ENCODE measurements at regions not wholly inside any gene's neighbourhood (a gene's known extent, or its start where the extent isn't known, plus 50 kb on each side); places are given as distances from the start of the nearest gene placed in this dataset.
"Not testable (repeated sequence)": the region's sequence is repeated elsewhere in the genome, so short reads cannot be mapped to it uniquely, and the experiment has no call there.

DNA sequence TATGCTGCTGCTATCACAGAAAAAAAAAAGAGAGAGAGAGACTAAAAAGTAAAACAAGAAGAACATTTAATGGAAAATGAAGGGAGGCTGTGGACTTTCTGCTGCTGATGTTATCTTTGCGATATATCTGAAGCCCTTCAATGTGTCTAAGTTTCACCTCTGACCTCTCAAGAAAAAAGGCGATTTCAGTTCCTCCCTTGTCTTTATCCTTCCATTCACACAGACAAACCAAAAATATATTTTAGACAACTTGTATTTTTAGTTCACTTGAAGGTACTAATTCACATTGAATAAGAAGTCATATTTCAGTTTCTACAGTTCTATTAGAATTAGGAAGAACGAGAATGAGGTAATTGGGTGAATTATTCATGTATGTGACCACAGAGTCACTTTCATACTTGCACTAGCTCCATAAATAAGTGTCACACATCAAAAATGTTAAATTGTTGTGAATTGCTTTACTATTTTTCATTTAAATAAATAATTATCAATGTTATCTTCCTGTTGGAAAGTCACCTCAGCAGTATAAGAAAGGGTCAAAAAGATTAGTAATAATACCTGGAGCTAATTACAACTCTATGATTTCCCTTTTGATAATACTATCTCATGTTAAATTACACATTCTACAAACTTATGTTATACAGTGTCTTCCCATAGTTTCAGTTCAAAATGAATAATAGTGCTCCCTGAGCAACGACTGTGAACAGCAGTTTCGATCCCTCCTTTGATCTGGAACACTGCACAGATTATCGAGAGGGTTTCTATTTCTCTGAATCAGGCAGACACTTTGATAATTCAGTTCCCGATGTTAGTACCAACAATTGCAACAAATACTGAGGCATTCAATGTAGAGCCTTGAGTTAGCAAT, 85.2 kb upstream of the PLCB4 start:
- ATAC-seq (no peak), DNase-seq (ENCODE audit: low spot score) (no peak)
- intact Hi-C loops (cut with DNase I) = no loop called here

DNA sequence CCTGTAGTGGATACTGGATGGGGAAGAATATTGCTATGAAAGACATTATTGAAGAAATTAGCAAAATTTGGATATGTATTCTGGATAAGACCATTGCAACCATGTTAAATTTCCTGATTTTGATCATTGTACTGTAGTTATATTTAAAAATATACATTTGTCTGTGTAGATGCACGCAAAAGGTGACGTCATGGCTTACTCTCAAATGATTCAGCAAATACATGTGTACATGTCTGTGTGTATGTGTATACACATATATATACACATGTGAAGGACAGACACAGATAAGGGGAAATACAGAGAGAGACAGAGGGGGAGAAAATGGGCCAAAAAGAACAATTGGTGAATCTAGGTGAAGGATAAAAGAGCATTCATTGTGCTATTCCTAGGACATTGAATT, 82.3 kb upstream of the PLCB4 start:
- intact Hi-C loops (cut with DNase I) = no loop called here
- ATAC-seq = no peak
- no peak for DNase-seq (ENCODE audit: low spot score)

GRCh38 chr20:8990770-8991169, 78.1 kb upstream of the PLCB4 start:
- ATAC-seq = no peak

GRCh38 chr20:8994045-8994444, 74.8 kb upstream of the PLCB4 start:
- DNase-seq (ENCODE audit: low spot score) (no peak), ATAC-seq (no peak)
- intact Hi-C loops (cut with DNase I) = no loop called here

More at GRCh38 chr20:8990770-8991169, 78.1 kb upstream of the PLCB4 start:
- DNase-seq (ENCODE audit: low spot score) = no peak
- intact Hi-C loops (cut with DNase I) = no loop called here

DNA sequence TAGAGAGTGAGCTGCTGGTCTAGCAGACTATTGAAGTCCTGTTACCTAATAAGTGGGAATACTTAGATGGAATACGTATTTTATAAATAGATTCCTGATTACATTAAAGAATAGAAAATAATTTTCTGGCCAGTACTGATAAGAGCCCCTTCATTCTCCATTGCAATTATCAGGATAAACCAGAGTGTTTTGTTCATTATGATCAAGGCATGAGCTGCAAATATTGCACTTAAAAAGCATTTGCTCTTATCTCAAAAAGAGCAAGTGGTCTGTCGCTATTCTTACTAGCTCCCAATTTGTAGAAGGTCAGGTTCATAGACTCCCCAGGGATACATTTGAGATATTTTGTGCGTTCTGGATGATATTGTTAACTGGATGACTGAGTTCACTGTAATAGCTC, 73.1 kb upstream of the PLCB4 start:
- intact Hi-C loops (cut with DNase I) = no loop called here
- no peak for ATAC-seq
- DNase-seq (ENCODE audit: low spot score) = no peak

DNA sequence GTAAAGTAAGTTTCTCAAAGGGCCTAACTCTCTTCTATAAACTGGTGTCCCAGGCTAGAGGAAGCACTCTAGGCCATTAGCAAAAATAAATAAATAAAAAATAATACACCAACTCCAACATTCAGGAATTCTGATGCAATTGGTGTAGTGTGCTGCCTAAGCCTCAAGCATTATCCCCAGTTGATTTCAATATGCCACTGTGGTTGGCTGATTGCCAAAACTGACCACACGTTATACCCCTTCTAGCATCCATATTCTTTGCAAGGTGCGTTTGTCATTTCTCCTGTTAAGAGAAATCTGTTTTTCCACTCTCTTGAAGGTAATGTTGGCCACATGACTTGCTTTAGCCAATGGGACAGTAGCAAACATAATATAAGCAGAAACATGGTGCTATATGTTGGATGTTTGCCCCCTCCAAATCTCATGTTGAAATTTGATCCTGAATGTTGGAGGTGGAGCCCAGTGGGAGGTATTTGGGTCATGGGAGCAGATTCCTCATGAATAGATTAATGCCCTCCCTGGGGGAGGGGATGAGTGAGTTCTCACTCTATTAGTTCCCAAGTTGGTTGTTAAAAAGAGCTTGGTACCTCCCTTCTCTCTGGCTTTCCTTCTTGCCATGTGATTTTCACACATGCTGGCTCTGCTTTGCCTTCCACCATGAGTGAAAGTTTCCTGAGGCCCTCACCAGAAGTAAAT, 71.9 kb upstream of the PLCB4 start:
- intact Hi-C loops (cut with DNase I) = no loop called here
- no peak for DNase-seq (ENCODE audit: low spot score)
- no peak for ATAC-seq

DNA sequence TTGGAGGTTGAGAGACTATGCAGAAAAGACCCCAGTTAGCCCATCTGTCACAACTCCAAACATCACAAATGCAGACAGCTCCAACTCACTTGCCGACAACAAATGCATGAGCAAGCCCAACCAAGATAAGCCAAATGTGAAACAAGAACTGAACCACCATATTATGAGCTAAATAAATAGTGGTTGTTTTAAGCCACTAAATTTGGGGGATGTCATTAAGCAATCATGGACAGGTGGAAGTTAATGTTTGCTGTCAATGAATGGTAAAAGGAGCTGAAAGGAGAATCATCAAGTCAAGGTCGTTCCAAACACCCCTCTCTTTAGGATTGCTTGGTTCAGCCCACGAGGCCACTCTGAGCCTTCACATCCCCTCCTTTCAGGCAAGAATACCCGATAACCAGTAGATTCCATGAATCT, 71.2 kb upstream of the PLCB4 start:
- intact Hi-C loops (cut with DNase I) = no loop called here
- ATAC-seq (no peak), DNase-seq (ENCODE audit: low spot score) (no peak)

DNA sequence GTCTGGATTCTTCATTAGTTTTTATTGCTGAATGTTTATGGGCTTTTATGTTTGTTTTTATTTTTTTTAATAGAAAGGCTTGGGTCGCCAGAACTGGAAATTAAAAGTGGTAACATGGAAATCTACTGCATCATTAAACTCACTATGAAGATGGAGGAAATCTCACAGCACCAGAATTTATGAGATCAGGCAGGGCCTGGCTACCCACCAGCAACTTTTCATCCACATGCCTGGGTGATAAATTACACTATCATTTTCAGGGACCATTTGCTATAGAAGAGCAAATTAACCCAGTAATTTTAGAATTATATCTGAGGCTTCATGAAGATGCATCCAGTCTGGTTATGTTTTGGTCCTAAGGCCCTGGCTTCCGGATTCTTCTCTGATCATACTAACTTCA, 57.8 kb upstream of the PLCB4 start:
- DNase-seq (ENCODE audit: low spot score) = no peak
- no peak for ATAC-seq
- intact Hi-C loops (cut with DNase I) = no loop called here

DNA sequence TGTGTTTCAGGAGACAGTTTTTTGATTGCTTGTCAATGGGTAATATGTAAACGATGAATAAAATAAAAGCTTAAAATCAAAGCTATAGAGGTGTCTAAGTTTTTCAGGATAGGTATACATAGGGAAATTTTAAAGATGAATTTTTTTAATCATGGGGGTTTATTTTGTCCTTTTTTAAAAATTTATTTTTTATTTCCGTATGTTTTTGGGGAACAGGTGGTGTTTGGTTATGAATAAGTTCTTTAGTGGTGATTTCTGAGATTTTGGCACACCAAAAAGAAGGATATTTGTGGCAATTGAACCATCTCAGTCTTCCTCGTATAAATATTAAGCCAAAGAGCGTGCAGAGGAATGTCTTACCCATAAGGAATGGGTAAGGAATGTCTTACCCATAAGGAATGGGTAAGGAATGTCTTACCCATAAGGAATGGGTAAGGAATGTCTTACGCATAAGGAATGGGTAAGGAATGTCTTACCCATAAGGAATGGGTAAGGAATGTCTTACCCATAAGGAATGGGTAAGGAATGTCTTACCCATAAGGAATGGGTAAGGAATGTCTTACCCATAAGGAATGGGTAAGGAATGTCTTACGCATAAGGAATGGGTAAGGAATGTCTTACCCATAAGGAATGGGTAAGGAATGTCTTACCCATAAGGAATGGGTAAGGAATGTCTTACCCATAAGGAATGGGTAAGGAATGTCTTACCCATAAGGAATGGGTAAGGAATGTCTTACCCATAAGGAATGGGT, 53.5 kb upstream of the PLCB4 start:
- intact Hi-C loops (cut with DNase I); ATAC-seq: not testable (repeated sequence)

GRCh38 chr20:9015984-9016324, 52.9 kb upstream of the PLCB4 start:
- ATAC-seq (no peak), DNase-seq (ENCODE audit: low spot score) (no peak)
- intact Hi-C loops (cut with DNase I) = no loop called here

More for the DNA sequence above, 53.5 kb upstream of the PLCB4 start:
- DNase-seq (ENCODE audit: low spot score) = not testable (repeated sequence)

- DNase-seq (ENCODE audit: low spot score) = no peak
- intact Hi-C loops (cut with DNase I) = no loop called here
- no peak for ATAC-seq
Measured at GRCh38 chr20:9018346-9018745, 50.5 kb upstream of the PLCB4 start.
